ENCODE measurements at regions not wholly inside any gene's neighbourhood (a gene's known extent, or its start where the extent isn't known, plus 50 kb on each side); places are given as distances from the start of the nearest gene placed in this dataset.

GRCh38 chr18:56327191-56327885 lies 311.1 kb downstream of the TXNL1 start:
- TF ChIP-seq SIN3A (IDR thresholded peaks at IDR 0.05; ENCODE audit: borderline replicate concordance, insufficient read depth, low read depth, low read length) (no peak), CTCF (IDR thresholded peaks at IDR 0.05) (no peak), POLR2AphosphoS5 (IDR thresholded peaks at IDR 0.05; ENCODE audit: low read depth, low read length) (no peak), TCF7L2 (IDR thresholded peaks at IDR 0.05; ENCODE audit: low read depth, low read length) (no peak)
- TF ChIP-seq, protein P1, sequence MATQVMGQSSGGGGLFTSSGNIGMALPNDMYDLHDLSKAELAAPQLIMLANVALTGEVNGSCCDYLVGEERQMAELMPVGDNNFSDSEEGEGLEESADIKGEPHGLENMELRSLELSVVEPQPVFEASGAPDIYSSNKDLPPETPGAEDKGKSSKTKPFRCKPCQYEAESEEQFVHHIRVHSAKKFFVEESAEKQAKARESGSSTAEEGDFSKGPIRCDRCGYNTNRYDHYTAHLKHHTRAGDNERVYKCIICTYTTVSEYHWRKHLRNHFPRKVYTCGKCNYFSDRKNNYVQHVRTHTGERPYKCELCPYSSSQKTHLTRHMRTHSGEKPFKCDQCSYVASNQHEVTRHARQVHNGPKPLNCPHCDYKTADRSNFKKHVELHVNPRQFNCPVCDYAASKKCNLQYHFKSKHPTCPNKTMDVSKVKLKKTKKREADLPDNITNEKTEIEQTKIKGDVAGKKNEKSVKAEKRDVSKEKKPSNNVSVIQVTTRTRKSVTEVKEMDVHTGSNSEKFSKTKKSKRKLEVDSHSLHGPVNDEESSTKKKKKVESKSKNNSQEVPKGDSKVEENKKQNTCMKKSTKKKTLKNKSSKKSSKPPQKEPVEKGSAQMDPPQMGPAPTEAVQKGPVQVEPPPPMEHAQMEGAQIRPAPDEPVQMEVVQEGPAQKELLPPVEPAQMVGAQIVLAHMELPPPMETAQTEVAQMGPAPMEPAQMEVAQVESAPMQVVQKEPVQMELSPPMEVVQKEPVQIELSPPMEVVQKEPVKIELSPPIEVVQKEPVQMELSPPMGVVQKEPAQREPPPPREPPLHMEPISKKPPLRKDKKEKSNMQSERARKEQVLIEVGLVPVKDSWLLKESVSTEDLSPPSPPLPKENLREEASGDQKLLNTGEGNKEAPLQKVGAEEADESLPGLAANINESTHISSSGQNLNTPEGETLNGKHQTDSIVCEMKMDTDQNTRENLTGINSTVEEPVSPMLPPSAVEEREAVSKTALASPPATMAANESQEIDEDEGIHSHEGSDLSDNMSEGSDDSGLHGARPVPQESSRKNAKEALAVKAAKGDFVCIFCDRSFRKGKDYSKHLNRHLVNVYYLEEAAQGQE (IDR thresholded peaks at IDR 0.05; ENCODE audit: insufficient read depth in 1 of 2, low read depth in 2 of 2, low read length in 1 of 2) = no peak

Data from Panc1 (cell line).